Lower leg skin (tissue), 4 donors: ENCODE measurements at regions not wholly inside any gene's neighbourhood (a gene's known extent, or its start where the extent isn't known, plus 50 kb on each side); places are given as distances from the start of the nearest gene placed in this dataset.

Experiments
- DNase-seq, 2 donors: peaks; one replicate each; pipeline ENCODE4 v3.0.0-alpha.2; 2019; ENCODE audit warnings: low spot score in 2 of 2
- H3K4me3 ChIP-seq: fragments of 200-600 bp; sonication (generic); 2 replicates; pipeline ENCODE4 v1.5.1; 2017; ENCODE audit warnings: mild to moderate bottlenecking, low read depth; ENCODE audit not compliant: poor library complexity, severe bottlenecking
- POLR2A ChIP-seq, 2 donors: fragments of 450-650 bp; IDR thresholded peaks; one replicate each; pipeline ENCODE4 v1.6.1; 2016 to 2017; ENCODE audit warnings: antibody characterized with exemption in 2 of 2, mild to moderate bottlenecking in 1 of 2, moderate library complexity in 1 of 2
- WGBS, 2 donors: methylation state at CpG; one replicate each; pipeline ENCODE4 v1.1.5; 2018; 5-methylcytosine and 5-hydroxymethylcytosine counted together
- intact Hi-C: fragments of 100-400 bp; cut with DNase I; formaldehyde crosslinking; loops from one replicate; pipeline ENCODE4 v1.15.0; 2023; ENCODE audit warnings: low total_unique reads
- TF ChIP-seq, protein P1 (sequence below), 3 donors: fragments of 450-650 bp; IDR thresholded peaks; one replicate each; pipeline ENCODE4 v1.5.1; 2016; ENCODE audit warnings: antibody characterized with exemption in 3 of 3, mild to moderate bottlenecking in 3 of 3, moderate library complexity in 2 of 3

DNA sequence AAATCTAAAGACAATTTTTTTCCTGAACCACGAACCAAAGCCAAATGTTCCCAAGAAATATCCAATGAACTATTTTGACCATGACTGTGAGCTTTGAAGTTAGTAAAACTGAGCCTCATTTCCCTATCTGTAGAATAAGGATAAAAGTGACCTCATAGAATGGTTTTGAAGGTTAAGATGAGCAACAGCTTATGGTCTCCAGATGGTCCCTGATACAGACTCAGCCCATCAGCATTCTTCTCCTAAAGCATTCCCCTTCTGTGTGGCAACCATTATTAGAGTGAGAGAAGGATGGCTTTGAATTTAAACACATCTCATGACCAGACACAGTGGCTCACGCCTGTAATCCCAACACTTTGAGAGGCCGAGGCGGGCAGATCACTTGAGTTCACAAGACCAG, 70.1 kb downstream of the COPRS start:
- DNase-seq, result no peak
- no peak for TF ChIP-seq POLR2A (IDR thresholded peaks at IDR 0.05)
- TF ChIP-seq, protein P1, sequence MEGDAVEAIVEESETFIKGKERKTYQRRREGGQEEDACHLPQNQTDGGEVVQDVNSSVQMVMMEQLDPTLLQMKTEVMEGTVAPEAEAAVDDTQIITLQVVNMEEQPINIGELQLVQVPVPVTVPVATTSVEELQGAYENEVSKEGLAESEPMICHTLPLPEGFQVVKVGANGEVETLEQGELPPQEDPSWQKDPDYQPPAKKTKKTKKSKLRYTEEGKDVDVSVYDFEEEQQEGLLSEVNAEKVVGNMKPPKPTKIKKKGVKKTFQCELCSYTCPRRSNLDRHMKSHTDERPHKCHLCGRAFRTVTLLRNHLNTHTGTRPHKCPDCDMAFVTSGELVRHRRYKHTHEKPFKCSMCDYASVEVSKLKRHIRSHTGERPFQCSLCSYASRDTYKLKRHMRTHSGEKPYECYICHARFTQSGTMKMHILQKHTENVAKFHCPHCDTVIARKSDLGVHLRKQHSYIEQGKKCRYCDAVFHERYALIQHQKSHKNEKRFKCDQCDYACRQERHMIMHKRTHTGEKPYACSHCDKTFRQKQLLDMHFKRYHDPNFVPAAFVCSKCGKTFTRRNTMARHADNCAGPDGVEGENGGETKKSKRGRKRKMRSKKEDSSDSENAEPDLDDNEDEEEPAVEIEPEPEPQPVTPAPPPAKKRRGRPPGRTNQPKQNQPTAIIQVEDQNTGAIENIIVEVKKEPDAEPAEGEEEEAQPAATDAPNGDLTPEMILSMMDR (IDR thresholded peaks at IDR 0.05), result no peak
- WGBS, 2 donors, result 86 to 89% methylated on average over 4 of the region's 4 CpGs
- H3K4me3 ChIP-seq, result no peak overlapping the region
- intact Hi-C loops, result no loop called here

DNA sequence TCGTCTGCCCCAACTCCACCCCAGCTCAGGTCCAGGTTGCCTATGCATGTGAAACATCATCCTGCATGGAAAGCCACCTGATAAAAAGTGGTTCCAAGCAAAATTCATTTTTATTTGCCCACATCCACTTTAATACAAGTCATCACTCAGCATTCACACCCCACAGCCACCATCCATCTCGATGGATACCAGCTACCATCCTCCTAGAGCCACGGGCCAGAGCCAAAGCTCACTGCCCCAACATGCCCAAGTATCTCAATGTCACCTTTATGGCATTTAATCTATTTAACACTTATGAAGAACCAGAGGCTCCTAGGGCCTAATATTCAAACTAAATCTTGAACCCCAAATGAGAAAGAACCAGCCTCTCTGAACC, 70.5 kb downstream of the COPRS start:
- intact Hi-C loops, result no loop called here
- TF ChIP-seq, protein P1 (IDR thresholded peaks at IDR 0.05), result no peak
- TF ChIP-seq POLR2A (IDR thresholded peaks at IDR 0.05), result no peak
- H3K4me3 ChIP-seq, result no peak overlapping the region
- WGBS, 2 donors, result 53 to 59% methylated on average over 3 of the region's 3 CpGs
- DNase-seq, result no peak

DNA sequence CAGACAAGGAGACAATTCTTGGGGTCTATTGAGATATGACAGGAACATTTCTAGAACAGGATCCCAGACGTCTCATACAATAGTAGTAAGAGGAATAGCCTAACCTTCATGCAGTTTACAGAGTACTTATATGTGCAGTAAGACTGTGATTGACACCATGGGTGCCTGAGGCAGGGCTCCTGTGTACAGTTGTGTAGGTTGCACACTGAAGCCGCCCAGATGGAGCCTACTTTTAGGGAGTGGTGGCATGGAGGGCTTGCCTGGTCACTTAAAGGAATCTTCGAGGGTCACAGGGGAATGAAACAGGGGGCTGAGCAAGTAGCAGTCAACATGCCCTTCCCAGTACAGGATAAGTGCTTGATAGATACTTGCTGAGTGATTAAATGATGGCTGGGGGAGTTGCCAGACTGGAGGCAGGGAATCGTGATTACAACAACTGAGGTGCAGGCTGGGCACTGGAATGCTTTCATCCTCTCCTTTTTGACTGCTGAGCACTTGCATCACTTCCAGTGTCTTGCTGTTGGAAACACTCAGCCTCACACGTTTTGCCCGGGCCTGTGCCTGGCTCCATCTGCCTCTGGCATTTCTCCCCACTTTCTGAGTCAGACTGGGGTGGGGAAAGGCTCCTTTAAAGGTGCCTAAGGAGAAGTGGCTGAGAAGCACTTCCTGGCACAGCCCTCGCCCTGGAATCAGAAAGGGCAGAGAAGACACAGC, 71.0 kb downstream of the COPRS start:
- TF ChIP-seq, protein P1 (IDR thresholded peaks at IDR 0.05), result no peak
- TF ChIP-seq POLR2A (IDR thresholded peaks at IDR 0.05), result no peak
- H3K4me3 ChIP-seq, result no peak overlapping the region
- WGBS, 2 donors, result 28 to 56% methylated on average over 7 of the region's 7 CpGs
- intact Hi-C loops, result no loop called here
- DNase-seq, result peak; percentile 59 to 87

DNA sequence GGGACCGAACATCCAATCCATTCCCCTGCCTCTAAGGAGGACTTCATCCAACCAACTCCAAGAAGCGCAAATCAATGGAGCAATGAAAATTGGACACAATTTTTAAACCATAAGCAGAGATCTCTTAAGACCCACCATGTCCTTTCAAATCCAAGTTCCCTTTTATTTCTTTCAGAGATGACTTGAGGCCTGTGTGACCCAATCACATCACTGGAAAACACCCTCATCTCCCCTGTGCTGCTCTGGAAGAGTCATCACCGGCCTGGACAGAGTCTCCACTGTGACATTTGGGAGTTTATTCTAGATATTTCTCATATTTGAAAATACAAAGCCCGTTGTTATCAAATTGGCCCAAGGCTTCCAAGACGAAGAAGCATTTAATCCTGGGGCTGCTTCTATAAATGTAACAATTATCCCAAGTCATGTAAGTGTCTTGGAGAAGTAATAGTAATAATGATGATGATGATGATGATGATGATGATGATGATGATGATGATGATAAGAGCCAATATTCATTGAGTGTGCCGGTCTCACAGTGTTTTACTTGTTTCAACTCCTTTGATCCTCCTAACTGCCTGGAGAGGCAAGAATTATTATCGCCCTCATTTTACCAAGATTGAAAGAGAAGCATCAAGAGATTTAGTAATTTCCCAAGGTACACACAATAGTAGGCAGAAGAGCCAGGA, 72.1 kb downstream of the COPRS start:
- TF ChIP-seq, protein P1 (IDR thresholded peaks at IDR 0.05), result no peak
- no peak for TF ChIP-seq POLR2A (IDR thresholded peaks at IDR 0.05)
- peak in 1 of 2 donors; percentile 4 for DNase-seq
- no peak overlapping the region for H3K4me3 ChIP-seq
- intact Hi-C loops, result no loop called here
- WGBS, 2 donors, result 83 to 89% methylated on average over 7 of the region's 7 CpGs

DNA sequence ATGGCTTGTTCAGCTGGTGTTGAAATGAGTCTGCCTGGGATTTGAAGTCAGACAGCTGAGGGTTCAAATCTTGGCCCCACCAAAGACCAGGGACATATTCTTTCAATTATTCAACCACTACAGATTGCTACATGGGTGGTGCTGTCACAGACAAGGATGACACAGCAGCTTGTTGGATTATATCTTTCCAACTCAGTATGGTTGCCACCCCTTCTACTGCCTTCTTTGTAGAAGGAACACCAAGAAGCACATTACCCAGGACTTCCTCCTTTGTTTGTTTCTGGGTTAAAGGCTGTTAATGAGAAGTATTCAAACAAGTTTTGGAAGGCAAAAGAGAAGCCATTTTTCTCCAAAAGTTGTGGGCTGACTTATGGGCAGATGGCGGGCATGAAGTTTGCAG, 78.6 kb downstream of the COPRS start:
- no peak for TF ChIP-seq POLR2A (IDR thresholded peaks at IDR 0.05)
- TF ChIP-seq, protein P1 (IDR thresholded peaks at IDR 0.05), result no peak
- H3K4me3 ChIP-seq, result no peak overlapping the region
- intact Hi-C loops, result no loop called here
- DNase-seq, result no peak
- 46 to 100% methylated on average over 1 of the region's 1 CpG for WGBS, 2 donors
